H9 (cell line): ENCODE measurements at regions not wholly inside any gene's neighbourhood (a gene's known extent, or its start where the extent isn't known, plus 50 kb on each side); places are given as distances from the start of the nearest gene placed in this dataset.

Experiments used
- DNase-seq: peaks from one replicate; pipeline ENCODE4 v3.0.0-alpha.2; 2017
- H2AFZ ChIP-seq: one replicate; pipeline ENCODE4 v1.6.1; 2013; ENCODE audit warnings: mild to moderate bottlenecking, low read length, control low read depth, moderate library complexity
- H2AK5ac ChIP-seq: 2 replicates; pipeline ENCODE4 v1.6.1; 2013; ENCODE audit warnings: low read length, control low read depth, mixed read lengths; ENCODE audit not compliant: insufficient read length
- H2BK120ac ChIP-seq: one replicate; pipeline ENCODE4 v1.6.1; 2013; ENCODE audit warnings: low read depth, mild to moderate bottlenecking, low read length, control low read depth, inconsistent platforms; ENCODE audit not compliant: poor library complexity, severe bottlenecking
- H2BK12ac ChIP-seq: 2 replicates; pipeline ENCODE4 v1.6.1; 2013; ENCODE audit warnings: low read length, control low read depth, mixed read lengths, low read depth; ENCODE audit not compliant: insufficient read length
- H2BK15ac ChIP-seq: 2 replicates; pipeline ENCODE4 v1.6.1; 2013; ENCODE audit warnings: low read depth, low read length, control low read depth
- H2BK20ac ChIP-seq: one replicate; pipeline ENCODE4 v1.6.1; 2013; ENCODE audit warnings: low read depth, mild to moderate bottlenecking, low read length, control low read depth, inconsistent platforms; ENCODE audit not compliant: poor library complexity, severe bottlenecking
- H2BK5ac ChIP-seq: 2 replicates; pipeline ENCODE4 v1.6.1; 2013; ENCODE audit warnings: low read length, control low read depth, mixed read lengths; ENCODE audit not compliant: insufficient read length
- H3K14ac ChIP-seq: 2 replicates; pipeline ENCODE4 v1.6.1; 2013; ENCODE audit warnings: low read length, control low read depth; ENCODE audit not compliant: insufficient read depth
- H3K18ac ChIP-seq: 2 replicates; pipeline ENCODE4 v1.6.1; 2013; ENCODE audit warnings: low read depth, mild to moderate bottlenecking, mixed read lengths, low read length, control low read depth; ENCODE audit not compliant: insufficient read length
- H3K23ac ChIP-seq: 2 replicates; pipeline ENCODE4 v1.6.1; 2013; ENCODE audit warnings: low read length, control low read depth, mixed read lengths, low read depth; ENCODE audit not compliant: insufficient read length
- H3K23me2 ChIP-seq: 2 replicates; pipeline ENCODE4 v1.6.1; 2013; ENCODE audit warnings: low read depth, mild to moderate bottlenecking, mixed read lengths, low read length, control low read depth; ENCODE audit not compliant: insufficient read length, poor library complexity, severe bottlenecking
- H3K27ac ChIP-seq: 2 replicates; pipeline ENCODE4 v1.5.1; 2013; ENCODE audit warnings: low read length, control low read depth, mixed read lengths, low read depth; ENCODE audit not compliant: insufficient read length
- H3K27me3 ChIP-seq: 2 replicates; pipeline ENCODE4 v1.6.1; 2013; ENCODE audit warnings: low read length, control low read depth, inconsistent platforms; ENCODE audit not compliant: insufficient read depth
- H3K4ac ChIP-seq: 2 replicates; pipeline ENCODE4 v1.6.1; 2013; ENCODE audit warnings: low read depth, mild to moderate bottlenecking, control low read depth, inconsistent platforms, low read length, moderate library complexity
- H3K4me1 ChIP-seq: 2 replicates; pipeline ENCODE4 v1.6.1; 2013; ENCODE audit warnings: low read length, control low read depth, inconsistent platforms; ENCODE audit not compliant: insufficient read depth
- H3K4me2 ChIP-seq: 2 replicates; pipeline ENCODE4 v1.6.1; 2013; ENCODE audit warnings: low read length, control low read depth, mixed read lengths; ENCODE audit not compliant: insufficient read length, insufficient read depth
- H3K56ac ChIP-seq: 2 replicates; pipeline ENCODE4 v1.6.1; 2013; ENCODE audit warnings: low read depth, mild to moderate bottlenecking, mixed read lengths, low read length, control low read depth; ENCODE audit not compliant: insufficient read length
- H3K79me1 ChIP-seq: 2 replicates; pipeline ENCODE4 v1.6.1; 2013; ENCODE audit warnings: low read depth, mild to moderate bottlenecking, moderate library complexity, low read length, control low read depth, inconsistent platforms; ENCODE audit not compliant: insufficient read depth, poor library complexity, severe bottlenecking
- H3K79me2 ChIP-seq: 2 replicates; pipeline ENCODE4 v1.6.1; 2013; ENCODE audit warnings: low read length, control low read depth, inconsistent platforms; ENCODE audit not compliant: insufficient read depth
- H3K9ac ChIP-seq: 2 replicates; pipeline ENCODE4 v1.6.1; 2013; ENCODE audit warnings: low read length, control low read depth, mixed read lengths; ENCODE audit not compliant: insufficient read length; ENCODE audit errors: extremely low read depth
- H3K9me3 ChIP-seq: one replicate; pipeline ENCODE4 v1.6.1; 2013; ENCODE audit warnings: low read depth, low read length, inconsistent platforms; ENCODE audit not compliant: control insufficient read depth
- H3T11ph ChIP-seq: one replicate; pipeline ENCODE4 v1.6.1; 2013; ENCODE audit warnings: mild to moderate bottlenecking, low read length, control low read depth, inconsistent platforms
- H4K20me1 ChIP-seq: one replicate; pipeline ENCODE4 v1.6.1; 2013; ENCODE audit not compliant: control insufficient read depth, insufficient read length, insufficient read depth
- H4K5ac ChIP-seq: 2 replicates; pipeline ENCODE4 v1.6.1; 2013; ENCODE audit warnings: low read depth, mild to moderate bottlenecking, mixed read lengths, low read length, control low read depth; ENCODE audit not compliant: insufficient read length
- H4K8ac ChIP-seq: replicated peaks from 2 replicates; pipeline ENCODE4 v1.6.1; 2013; ENCODE audit warnings: low read length, control low read depth, mixed read lengths, low read depth; ENCODE audit not compliant: insufficient read length
- H4K91ac ChIP-seq: 2 replicates; pipeline ENCODE4 v1.6.1; 2013; ENCODE audit warnings: low read depth, mild to moderate bottlenecking, moderate library complexity, mixed read lengths, low read length, control low read depth; ENCODE audit not compliant: insufficient read length
- H3K27ac Mint-ChIP-seq, 3 experiments: 2 replicates in 2 of 3; 3 replicates in 1 of 3; pipeline ENCODE4 v1.8.0; 2020 to 2021; ENCODE audit warnings: mixed read lengths in 3 of 3, mild to moderate bottlenecking in 1 of 3, moderate library complexity in 1 of 3
- H3K27me3 Mint-ChIP-seq: 2 replicates; pipeline ENCODE4 v1.8.0; 2021; ENCODE audit warnings: low read depth, mild to moderate bottlenecking, moderate library complexity, mixed read lengths
- H3K36me3 Mint-ChIP-seq, 3 experiments: 2 replicates in 2 of 3; 3 replicates in 1 of 3; pipeline ENCODE4 v1.8.0; 2020 to 2021; ENCODE audit warnings: low read depth in 3 of 3, mixed read lengths in 3 of 3; ENCODE audit not compliant: insufficient read depth in 1 of 3
- H3K4me1 Mint-ChIP-seq, 2 experiments: 2 replicates each; pipeline ENCODE4 v1.8.0; 2020; ENCODE audit warnings: mixed read lengths in 2 of 2
- H3K4me3 Mint-ChIP-seq, 2 experiments: 2 replicates in 1 of 2; 3 replicates in 1 of 2; pipeline ENCODE4 v1.8.0; 2020 to 2021; ENCODE audit warnings: mild to moderate bottlenecking in 2 of 2, mixed read lengths in 2 of 2, moderate library complexity in 1 of 2
- H3K9me3 Mint-ChIP-seq, 2 experiments: 2 replicates in 1 of 2; 3 replicates in 1 of 2; pipeline ENCODE4 v1.8.0; 2020; ENCODE audit warnings: mild to moderate bottlenecking in 2 of 2, mixed read lengths in 2 of 2, moderate library complexity in 1 of 2
- WGBS: extraction: QIAGEN DNeasy Blood & Tissue Kit; methylation state at CpG from one replicate; pipeline ENCODE4 v1.1.7; 2013; ENCODE audit warnings: missing lambda C conversion rate, low lambda C conversion rate, mixed read lengths; ENCODE audit not compliant: insufficient read length; ENCODE audit errors: extremely low coverage; 5-methylcytosine and 5-hydroxymethylcytosine counted together
- TF ChIP-seq, protein P1 (sequence below): fragments of 200-600 bp; sonication (generic); conservative IDR thresholded peaks from 3 replicates; pipeline ENCODE4 v1.8.0; 2021; ENCODE audit warnings: antibody characterized with exemption, mild to moderate bottlenecking

- DNase-seq, result no peak
- Histone ChIP-seq H4K8ac (no peak overlapping the region), H3K9me3 (no peaks in the 10 kb centered on the region), H3K4me1 (no peaks in the 10 kb centered on the region), H3K23me2 (no peaks in the 10 kb centered on the region), H4K20me1 (no peaks in the 10 kb centered on the region), H3K14ac (no peak overlapping the region), H2AFZ (no peak overlapping the region), H2BK120ac (no peak overlapping the region), H4K5ac (no peak overlapping the region), H2BK15ac (no peak overlapping the region), H3K4ac (no peak overlapping the region), H2AK5ac (no peak overlapping the region), H2BK12ac (no peak overlapping the region), H3K4me2 (no peak overlapping the region), H4K91ac (no peak overlapping the region), H3K79me2 (no peaks in the 10 kb centered on the region), H3K56ac (no peak overlapping the region), H3K79me1 (no peaks in the 10 kb centered on the region), H3K18ac (no peak overlapping the region), H3K27me3 (no peaks in the 10 kb centered on the region), H2BK5ac (no peak overlapping the region), H3K27ac (no peak overlapping the region), H3T11ph (no peak overlapping the region), H2BK20ac (no peak overlapping the region), H3K23ac (no peak overlapping the region), H3K9ac (no peak overlapping the region)
- Mint-ChIP-seq H3K27ac (no peak overlapping the region), H3K4me3 (no peak overlapping the region), H3K27me3 (peaks cover 18% of the 10 kb centered on the region), H3K4me1 (no peaks in the 10 kb centered on the region), H3K9me3 (no peaks in the 10 kb centered on the region; a peak in 1 of 5 replicates), H3K36me3 (no peaks in the 10 kb centered on the region; a peak in 1 of 7 replicates)
- TF ChIP-seq, protein P1, sequence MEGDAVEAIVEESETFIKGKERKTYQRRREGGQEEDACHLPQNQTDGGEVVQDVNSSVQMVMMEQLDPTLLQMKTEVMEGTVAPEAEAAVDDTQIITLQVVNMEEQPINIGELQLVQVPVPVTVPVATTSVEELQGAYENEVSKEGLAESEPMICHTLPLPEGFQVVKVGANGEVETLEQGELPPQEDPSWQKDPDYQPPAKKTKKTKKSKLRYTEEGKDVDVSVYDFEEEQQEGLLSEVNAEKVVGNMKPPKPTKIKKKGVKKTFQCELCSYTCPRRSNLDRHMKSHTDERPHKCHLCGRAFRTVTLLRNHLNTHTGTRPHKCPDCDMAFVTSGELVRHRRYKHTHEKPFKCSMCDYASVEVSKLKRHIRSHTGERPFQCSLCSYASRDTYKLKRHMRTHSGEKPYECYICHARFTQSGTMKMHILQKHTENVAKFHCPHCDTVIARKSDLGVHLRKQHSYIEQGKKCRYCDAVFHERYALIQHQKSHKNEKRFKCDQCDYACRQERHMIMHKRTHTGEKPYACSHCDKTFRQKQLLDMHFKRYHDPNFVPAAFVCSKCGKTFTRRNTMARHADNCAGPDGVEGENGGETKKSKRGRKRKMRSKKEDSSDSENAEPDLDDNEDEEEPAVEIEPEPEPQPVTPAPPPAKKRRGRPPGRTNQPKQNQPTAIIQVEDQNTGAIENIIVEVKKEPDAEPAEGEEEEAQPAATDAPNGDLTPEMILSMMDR, result no peak
- no CpG with 5 or more reads among the region's 6 CpGs for WGBS
Measured at GRCh38 chr9:124101215-124101968, 89.8 kb downstream of the LHX2 start.
